ENCODE measurements at regions not wholly inside any gene's neighbourhood (a gene's known extent, or its start where the extent isn't known, plus 50 kb on each side); places are given as distances from the start of the nearest gene placed in this dataset.

GRCh38 chr3:139281522-139282196 lies 62.2 kb upstream of the MRPS22 start:
- H4K20me1 ChIP-seq (ENCODE audit: insufficient read depth, low read length), result no peaks in the 10 kb centered on the region
- no peak overlapping the region for H3K4me3 ChIP-seq (ENCODE audit: low read depth in 1 of 2, low read length in 2 of 2)
- no peak overlapping the region for H3K9ac ChIP-seq (ENCODE audit: low read depth, low read length)
- DNase-seq (no peak), ATAC-seq (ENCODE audit: insufficient read depth, low read depth) (no peak)
- no peak overlapping the region for H3K27ac ChIP-seq (ENCODE audit: low read length)
- no peak overlapping the region for H2AFZ ChIP-seq (ENCODE audit: low read depth, low read length)
- H3K4me1 ChIP-seq (ENCODE audit: insufficient read depth, low read length), result no peaks in the 10 kb centered on the region
- no peaks in the 10 kb centered on the region for H3K27me3 ChIP-seq (ENCODE audit: insufficient read depth, low read length, poor library complexity)
- H3K4me2 ChIP-seq (ENCODE audit: insufficient read depth, low read length), result no peak overlapping the region
- TF ChIP-seq EZH2 (IDR thresholded peaks at IDR 0.05; ENCODE audit: borderline replicate concordance, low read depth, low read length, severe bottlenecking), result no peak
- TF ChIP-seq, protein P1, sequence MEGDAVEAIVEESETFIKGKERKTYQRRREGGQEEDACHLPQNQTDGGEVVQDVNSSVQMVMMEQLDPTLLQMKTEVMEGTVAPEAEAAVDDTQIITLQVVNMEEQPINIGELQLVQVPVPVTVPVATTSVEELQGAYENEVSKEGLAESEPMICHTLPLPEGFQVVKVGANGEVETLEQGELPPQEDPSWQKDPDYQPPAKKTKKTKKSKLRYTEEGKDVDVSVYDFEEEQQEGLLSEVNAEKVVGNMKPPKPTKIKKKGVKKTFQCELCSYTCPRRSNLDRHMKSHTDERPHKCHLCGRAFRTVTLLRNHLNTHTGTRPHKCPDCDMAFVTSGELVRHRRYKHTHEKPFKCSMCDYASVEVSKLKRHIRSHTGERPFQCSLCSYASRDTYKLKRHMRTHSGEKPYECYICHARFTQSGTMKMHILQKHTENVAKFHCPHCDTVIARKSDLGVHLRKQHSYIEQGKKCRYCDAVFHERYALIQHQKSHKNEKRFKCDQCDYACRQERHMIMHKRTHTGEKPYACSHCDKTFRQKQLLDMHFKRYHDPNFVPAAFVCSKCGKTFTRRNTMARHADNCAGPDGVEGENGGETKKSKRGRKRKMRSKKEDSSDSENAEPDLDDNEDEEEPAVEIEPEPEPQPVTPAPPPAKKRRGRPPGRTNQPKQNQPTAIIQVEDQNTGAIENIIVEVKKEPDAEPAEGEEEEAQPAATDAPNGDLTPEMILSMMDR (IDR thresholded peaks at IDR 0.05; ENCODE audit: borderline replicate concordance, extremely low read depth, low read length, poor library complexity, severe bottlenecking), result no peak
- H3K79me2 ChIP-seq (ENCODE audit: insufficient read depth, low read length), result no peaks in the 10 kb centered on the region
- H3K9me3 ChIP-seq (ENCODE audit: insufficient read depth, low read length, severe bottlenecking), result no peaks in the 10 kb centered on the region
- H3K36me3 ChIP-seq (ENCODE audit: insufficient read depth, low read length), result no peaks in the 10 kb centered on the region

DNA sequence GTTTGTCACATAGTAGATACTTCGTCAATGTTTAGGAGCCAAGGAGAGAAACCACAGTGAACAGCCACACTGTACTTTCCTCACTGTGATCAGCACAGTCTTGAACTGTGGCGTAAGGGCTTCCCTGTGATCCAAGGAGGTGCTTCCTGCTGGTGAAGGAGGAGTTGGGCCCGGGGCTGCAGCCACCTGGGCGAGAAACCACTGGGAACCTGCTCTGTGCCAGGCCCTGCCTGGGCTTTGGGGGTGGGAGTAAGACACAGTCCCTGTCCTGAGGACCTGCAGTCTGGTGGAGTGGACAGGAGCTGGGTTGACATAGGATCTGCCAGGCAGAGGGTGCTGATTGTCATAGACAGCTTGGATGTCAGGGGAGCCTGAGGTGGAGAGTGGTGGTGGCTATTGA lies 60.5 kb upstream of the MRPS22 start:
- Histone ChIP-seq H2AFZ (ENCODE audit: low read depth, low read length) (no peak overlapping the region), H4K20me1 (ENCODE audit: insufficient read depth, low read length) (no peaks in the 10 kb centered on the region), H3K4me3 (ENCODE audit: low read depth in 1 of 2, low read length in 2 of 2) (no peak overlapping the region), H3K4me1 (ENCODE audit: insufficient read depth, low read length) (no peaks in the 10 kb centered on the region), H3K9me3 (ENCODE audit: insufficient read depth, low read length, severe bottlenecking) (no peaks in the 10 kb centered on the region), H3K79me2 (ENCODE audit: insufficient read depth, low read length) (no peaks in the 10 kb centered on the region), H3K4me2 (ENCODE audit: insufficient read depth, low read length) (no peak overlapping the region), H3K9ac (ENCODE audit: low read depth, low read length) (no peak overlapping the region), H3K36me3 (ENCODE audit: insufficient read depth, low read length) (no peaks in the 10 kb centered on the region), H3K27ac (ENCODE audit: low read length) (no peak overlapping the region), H3K27me3 (ENCODE audit: insufficient read depth, low read length, poor library complexity) (no peaks in the 10 kb centered on the region)
- DNase-seq (no peak), ATAC-seq (ENCODE audit: insufficient read depth, low read depth) (no peak)
- TF ChIP-seq, protein P1 (IDR thresholded peaks at IDR 0.05; ENCODE audit: borderline replicate concordance, extremely low read depth, low read length, poor library complexity, severe bottlenecking), result no peak
- TF ChIP-seq EZH2 (IDR thresholded peaks at IDR 0.05; ENCODE audit: borderline replicate concordance, low read depth, low read length, severe bottlenecking), result no peak

DNA sequence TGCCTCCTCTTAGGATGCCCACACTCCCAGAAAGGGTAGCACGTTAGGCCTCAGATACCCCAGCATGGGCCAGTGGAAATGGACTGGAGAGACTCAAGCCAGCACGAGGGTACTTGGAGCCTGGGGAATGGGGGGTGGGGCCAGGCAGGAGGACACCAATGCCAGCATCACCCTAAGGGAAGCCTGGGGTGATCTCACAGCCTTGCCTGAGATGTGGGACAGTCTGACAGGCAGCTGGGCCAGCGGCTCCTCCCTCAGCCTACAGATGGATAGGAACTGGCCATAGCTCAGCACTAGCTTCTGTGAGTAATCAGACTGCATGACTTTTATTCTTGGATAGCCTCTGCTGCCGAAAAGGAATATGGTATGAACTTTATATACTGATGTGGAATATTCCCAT lies 59.6 kb upstream of the MRPS22 start:
- DNase-seq, result no peak
- TF ChIP-seq, protein P1 (IDR thresholded peaks at IDR 0.05; ENCODE audit: borderline replicate concordance, extremely low read depth, low read length, poor library complexity, severe bottlenecking), result no peak
- TF ChIP-seq EZH2 (IDR thresholded peaks at IDR 0.05; ENCODE audit: borderline replicate concordance, low read depth, low read length, severe bottlenecking), result no peak

More for the DNA sequence above, 59.6 kb upstream of the MRPS22 start:
- Histone ChIP-seq H3K9me3 (ENCODE audit: insufficient read depth, low read length, severe bottlenecking) (no peaks in the 10 kb centered on the region), H3K36me3 (ENCODE audit: insufficient read depth, low read length) (no peaks in the 10 kb centered on the region), H3K79me2 (ENCODE audit: insufficient read depth, low read length) (no peaks in the 10 kb centered on the region), H4K20me1 (ENCODE audit: insufficient read depth, low read length) (no peaks in the 10 kb centered on the region), H3K27ac (ENCODE audit: low read length) (no peak overlapping the region), H3K4me1 (ENCODE audit: insufficient read depth, low read length) (no peaks in the 10 kb centered on the region), H3K27me3 (ENCODE audit: insufficient read depth, low read length, poor library complexity) (no peaks in the 10 kb centered on the region), H3K4me2 (ENCODE audit: insufficient read depth, low read length) (no peak overlapping the region), H3K4me3 (ENCODE audit: low read depth in 1 of 2, low read length in 2 of 2) (no peak overlapping the region), H2AFZ (ENCODE audit: low read depth, low read length) (no peak overlapping the region), H3K9ac (ENCODE audit: low read depth, low read length) (no peak overlapping the region)
- ATAC-seq (ENCODE audit: insufficient read depth, low read depth), result no peak

Measured in DND-41 (cell line).